ENCODE measurements at regions not wholly inside any gene's neighbourhood (a gene's known extent, or its start where the extent isn't known, plus 50 kb on each side); places are given as distances from the start of the nearest gene placed in this dataset.
"Not testable (repeated sequence)": the region's sequence is repeated elsewhere in the genome, so short reads cannot be mapped to it uniquely, and the experiment has no call there.

DNA sequence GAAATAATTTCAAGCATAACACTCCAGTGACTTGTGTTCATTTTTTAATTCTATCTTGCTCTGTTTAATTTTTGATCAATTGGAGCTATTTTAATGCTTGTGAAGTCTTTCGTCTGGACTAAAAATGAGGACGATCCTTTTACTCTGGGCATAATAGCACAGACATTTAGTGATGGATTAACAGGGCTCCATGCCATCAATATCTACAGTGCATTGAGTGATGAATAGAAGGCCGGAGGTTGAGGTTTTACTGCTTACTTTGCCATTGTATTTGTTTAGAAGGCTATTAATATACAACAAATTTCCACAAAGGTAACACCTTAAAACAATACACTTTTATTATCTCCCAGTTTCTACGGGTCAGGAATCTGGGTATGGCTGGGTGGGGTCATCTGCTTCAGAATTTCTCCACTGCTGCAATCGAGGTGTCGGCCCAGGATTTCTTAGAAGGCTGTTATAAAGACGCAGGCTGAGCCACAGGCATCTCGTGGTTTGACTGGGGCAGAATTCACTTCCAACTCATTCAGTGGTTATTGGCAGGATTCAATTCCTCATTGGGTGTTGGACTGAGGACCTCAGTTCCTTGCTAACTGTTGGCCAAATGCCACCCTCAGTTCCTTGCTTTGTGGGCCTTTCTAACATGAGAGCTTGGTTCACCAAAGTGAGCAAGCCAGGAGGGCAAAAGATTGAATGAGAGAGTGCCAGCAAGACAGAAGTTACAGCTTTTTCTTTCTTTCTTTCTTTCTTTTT is 265.4 kb upstream of the VLDLR start:
- no peak for DNase-seq

DNA sequence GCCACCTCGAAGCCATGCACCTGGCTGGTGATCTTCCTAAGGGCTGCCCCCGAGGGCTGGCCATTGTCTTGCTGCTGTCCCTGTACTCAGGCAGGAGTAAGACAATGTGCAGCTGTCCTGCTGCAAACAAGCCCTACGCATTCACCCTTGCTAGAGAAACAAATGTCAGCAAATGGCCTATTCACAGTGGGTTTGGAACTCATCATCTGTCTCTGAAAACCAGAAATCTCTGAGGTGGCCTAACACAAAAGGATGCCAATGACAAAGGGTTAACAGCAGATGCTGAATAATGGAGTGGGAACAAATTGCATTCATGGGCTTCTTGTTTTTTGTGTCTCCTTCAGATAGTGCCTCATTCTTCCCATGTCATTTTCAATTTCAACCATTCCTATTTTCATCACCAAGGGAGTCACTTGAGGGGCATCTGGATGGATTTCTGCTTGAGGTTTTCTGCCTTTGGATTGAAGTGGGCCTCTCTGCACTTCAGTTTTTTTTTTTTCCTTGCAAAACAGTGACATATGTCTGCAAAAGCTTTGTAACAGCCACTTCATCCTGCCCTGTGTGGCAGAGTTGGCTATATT is 261.6 kb upstream of the VLDLR start:
- peak; percentile 76 for DNase-seq

DNA sequence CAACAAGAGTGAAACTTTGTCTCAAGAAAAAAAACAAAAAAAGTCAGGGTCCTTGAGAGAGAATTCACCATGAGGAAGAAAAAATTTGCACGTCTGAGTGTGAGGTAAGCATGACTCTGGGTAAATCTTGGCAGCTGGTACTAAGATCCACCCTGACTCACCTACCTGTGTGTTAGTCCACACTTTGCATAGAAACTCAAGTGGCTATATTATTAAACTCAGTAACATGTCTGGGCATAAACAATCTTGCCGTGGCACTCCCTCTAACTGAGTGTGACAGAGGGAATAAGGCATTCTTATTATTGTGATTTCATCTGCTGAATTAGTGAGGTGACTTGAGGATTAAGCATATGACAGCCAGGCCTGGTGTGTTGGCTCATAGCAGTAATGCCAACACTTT is 259.4 kb upstream of the VLDLR start:
- no peak for DNase-seq

DNA sequence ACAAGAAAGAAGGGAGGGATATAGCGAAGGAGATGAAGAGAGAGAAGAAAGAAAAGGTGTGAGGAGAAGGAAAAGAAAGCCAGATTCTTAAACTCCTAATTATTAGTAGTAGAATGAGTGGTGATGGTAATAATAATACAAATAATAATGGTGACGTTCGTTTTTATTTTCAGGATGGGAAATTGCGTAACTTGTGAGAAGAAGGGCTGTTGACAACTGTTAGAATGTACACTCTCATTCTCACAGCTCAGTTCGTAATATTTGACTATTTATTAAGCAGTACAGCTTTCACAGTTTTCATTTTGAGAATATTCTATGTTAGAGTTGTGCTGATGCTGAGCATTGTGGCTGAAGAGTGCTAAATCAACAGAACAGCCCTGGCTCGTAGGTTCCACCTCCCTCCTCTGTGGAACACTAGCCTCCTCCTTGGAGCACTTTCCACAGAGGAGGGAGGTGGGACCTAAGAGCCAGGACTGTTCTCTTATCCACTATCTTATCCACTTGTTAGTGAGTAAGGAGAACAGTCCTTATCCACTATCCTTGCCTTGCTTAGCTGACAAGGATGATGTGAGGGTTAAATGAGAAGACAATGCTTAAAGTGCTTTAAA is 258.3 kb upstream of the VLDLR start:
- no peak for DNase-seq

DNA sequence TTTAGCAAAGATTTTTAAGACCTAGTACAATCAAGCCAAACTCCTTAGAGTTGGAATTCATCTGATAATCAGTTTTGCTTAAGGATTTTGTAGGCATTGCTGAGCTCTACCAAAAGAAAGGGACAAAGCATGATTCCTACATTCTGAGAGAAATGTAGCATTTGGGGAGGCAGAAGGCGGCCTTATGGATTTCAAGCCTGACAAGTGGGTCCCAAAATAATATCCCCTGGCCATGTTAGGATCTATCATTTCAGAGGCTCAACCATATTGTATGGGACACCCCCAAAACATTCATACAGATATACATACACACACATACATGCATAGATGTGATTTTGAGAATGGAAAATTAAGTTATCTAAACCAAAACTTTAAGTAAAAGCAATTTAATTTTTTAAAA is 257.8 kb upstream of the VLDLR start:
- DNase-seq: no peak

DNA sequence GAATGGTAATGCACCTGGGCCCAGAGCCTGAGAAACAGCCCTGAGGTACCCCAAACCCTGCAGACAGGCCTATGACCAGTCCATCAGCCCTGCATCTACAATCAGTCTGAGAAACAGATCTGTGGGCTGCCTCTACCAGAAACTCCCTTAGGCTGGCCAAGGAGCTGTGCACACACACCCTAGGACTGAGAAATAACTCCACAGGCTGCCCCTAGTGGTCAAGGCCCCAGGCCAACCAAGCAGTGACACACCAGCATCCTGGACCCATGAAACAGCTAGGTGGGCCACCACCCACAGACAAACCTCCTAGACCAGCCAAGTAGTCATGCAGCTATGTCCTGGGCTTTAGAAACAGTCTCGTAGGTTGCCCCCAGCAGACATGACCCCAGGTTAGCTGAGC is 253.6 kb upstream of the VLDLR start:
- DNase-seq: no peak

DNA sequence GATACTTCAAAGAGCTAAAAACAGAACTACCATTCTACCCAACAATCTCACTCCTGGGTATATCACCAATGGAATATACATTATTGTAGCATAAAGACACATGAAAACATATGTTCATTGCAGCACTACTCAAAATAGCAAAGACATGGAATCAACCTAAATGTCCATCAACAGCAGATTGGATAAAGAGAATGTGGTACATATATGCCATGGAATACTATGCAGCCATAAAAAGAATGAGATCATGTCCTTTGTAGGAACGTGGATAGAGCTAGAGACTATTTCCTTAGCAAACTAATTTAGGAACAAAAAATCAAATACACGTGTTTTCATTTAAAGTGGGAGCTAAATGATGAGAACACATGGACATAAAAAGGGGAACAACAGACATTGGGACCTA is 247.9 kb upstream of the VLDLR start:
- DNase-seq: no peak

DNA sequence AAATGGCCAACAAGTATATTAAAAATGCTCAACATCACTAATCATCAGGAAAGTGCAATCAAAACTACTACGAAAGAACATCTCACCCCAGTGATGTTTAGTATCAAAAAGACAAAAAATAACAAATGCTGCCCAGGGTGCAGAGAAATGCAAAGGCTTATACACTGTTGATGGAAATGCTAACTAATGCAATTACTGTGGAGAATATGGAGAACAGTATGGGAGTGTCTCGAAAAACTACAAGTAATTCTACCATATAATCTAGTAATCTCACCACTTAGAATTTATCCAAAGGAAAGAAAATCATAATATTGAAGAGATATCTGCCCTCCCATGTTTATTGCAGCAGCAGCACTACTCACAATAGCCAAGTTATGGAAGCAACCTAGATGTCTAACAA is 246.5 kb upstream of the VLDLR start:
- DNase-seq: no peak

DNA sequence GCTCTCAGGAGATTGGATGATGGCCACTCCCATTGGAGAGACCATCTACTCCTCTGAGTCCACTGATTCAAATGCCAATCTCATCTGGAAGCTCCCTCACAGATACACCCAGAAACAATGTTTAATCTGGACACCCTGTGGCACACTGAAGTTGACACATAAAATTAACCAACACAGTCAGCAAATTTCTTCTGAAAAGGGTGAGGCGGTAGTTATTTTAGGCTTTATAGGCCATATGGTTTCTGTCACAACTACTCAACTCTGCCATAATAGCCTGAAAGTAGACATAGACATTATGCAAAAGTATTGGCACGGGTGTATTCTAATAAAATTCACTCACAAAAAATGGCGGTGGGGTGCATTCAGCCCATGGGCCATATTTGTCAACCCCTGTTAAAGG is 244.5 kb upstream of the VLDLR start:
- DNase-seq: no peak

DNA sequence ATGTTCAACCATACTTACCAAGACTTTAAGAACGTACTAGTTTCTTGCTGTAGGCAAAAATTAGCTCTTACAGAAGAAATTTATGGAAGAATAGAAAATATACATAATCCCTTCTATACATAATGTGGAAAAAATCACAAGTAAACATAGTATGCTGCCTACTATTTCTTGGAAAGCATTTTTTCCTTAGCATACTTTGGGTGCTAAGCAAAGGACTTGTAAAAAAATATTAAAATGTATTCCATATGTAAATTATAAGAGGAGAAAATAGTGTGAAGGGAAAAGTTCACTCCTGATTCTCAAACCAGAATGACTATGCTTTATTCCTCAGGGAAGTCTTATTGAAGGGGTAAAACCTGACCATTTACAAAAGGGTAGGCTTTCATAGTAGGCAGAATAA is 243.8 kb upstream of the VLDLR start:
- DNase-seq: no peak

DNA sequence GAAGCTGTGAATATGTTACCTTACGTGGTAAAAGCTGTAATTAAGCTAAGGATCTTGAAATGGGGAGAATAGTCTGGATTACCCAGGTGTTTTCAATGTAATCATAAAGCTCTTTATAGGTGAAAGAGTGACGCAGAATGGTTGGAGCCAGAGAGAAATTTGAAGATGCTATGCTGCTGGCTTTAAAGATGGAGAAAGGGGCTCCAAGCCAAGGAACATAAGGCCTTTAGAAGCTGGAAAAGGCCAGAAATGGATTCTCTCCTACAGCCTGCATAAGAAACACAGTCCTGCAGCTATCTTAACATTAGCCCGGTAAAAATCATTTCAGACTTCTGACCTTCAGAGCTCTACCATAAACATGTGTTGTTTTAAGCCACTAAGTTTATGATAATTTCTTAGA is 243.3 kb upstream of the VLDLR start:
- DNase-seq: no peak

DNA sequence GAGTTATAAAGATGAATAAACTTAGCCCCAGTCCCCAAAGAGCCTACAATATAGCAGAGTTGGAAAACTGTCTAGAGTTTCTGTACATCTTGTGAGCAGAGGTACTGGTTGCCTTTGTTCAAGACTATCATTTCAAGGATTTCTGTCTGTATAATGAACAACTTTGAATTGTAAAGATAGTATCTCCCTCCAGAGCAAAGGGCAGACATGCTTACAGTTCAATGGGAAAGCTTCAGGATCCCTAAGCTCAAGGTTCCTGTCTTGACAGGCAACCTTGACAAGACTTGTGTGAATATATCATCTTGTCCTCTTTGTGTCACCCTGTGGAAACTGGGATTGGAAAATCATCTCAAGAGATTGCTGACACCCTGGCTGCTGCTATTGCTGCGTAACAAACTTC is 242.8 kb upstream of the VLDLR start:
- no peak for DNase-seq

DNA sequence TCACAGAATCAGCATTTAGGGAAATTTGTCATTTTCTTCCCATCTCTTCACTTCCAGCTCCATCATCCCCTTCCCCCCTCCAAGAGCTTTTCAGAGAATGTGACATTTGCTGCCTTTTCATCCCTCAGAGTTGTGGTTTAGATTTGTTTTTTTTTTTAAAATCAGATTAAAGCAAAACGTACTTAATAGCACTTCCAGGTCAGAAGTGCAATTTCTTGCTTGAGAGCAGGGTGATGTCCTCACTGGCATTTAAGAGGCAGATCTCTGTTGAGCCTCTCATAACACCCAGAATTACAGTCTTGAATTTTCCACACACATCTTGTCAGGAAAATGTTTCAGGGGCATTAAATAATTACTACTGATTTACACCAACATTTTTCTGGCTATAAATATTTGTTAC is 236.8 kb upstream of the VLDLR start:
- DNase-seq: no peak

DNA sequence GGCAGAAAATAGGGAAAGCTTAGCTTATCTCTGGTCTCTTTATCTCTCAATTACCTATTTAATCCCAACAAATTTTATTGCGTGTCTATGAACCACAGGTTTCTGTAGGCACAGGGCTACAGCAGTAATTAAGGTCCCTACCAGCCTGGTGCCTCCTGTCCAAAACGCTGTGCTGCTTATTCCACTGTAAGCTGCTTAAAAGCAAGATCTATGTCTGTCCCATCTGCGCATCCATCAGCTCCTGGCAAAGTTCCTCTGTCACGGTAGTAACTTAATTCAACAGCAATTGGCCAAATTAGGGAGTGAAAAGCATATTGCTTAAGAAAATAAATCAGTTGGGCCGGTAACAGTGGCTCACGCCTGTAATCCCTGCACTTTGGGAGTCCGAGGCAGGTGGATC is 235.8 kb upstream of the VLDLR start:
- DNase-seq: no peak

DNA sequence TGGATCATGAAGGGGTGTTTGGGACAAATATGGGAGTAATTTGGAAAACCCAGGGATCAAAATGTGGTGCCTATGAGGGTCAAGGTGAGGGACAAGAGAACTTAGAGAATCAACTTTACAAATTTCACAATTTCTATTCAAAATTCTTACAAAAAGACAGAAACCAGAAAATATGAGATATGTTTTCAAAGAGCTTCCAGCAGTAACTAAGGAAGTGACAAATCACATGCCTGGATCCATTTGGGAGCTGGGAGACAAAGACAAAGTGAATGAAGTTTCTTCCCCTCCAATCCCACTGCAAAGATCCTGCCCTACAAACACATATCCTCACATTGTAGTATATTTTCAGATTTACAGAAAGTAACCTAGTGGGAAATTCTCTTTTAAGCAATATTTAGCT is 235.0 kb upstream of the VLDLR start:
- DNase-seq: no peak

DNA sequence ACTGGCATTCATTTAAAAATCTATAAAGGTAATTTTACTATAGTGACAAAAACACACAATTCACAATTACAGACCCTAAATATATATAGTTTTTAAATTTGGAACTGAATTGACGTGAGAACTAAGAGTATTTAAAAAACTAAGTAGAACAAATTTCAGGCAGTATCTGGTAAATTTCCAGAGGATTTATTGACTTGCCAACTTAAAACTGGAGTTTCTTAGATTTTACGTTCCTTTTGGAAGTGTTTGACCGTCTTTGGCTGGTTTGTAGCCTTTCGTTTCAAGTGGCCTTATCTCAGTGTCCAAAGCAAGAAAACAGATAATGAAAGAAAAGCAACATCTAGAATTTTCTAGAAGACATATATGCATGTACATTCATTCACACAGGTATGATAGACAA is 234.4 kb upstream of the VLDLR start:
- DNase-seq: no peak

DNA sequence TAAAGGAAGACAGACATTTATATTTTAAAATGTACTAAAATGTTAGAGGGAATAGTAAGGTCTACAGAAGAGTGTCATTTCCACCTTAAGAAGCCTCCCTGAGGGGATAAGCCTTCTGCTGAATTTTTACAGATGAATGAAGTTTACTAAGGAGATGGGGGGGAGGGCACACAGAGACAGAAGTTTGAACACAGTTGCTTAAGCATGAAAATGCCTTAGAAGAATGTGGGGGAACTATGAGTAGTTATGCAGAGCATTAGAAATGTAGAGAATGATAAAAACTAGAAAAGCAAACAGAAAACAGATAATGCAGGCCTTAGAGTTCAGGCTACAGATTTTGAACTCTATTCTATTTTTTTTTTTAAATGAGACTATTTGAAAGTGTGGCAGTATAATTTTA is 232.2 kb upstream of the VLDLR start:
- no peak for DNase-seq

DNA sequence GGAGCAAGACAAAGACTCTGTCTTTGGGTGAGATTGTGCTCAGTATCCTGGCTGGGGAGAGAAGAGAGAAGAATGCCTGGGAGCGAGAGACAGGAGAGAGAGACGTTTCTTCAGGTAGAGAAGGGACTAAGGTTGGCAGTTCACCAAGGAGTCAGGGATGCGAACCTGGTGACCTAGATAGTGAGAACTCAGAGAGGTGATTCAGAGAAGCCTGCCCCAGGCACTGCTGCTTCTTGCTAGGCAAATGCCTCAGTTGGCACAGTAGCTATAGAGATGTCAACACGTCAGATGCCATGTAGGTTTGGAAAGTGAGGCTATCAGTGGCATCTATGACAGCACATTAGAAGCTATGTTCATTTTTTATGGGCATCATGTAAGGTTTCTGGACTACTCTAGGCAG is 231.6 kb upstream of the VLDLR start:
- DNase-seq: no peak

DNA sequence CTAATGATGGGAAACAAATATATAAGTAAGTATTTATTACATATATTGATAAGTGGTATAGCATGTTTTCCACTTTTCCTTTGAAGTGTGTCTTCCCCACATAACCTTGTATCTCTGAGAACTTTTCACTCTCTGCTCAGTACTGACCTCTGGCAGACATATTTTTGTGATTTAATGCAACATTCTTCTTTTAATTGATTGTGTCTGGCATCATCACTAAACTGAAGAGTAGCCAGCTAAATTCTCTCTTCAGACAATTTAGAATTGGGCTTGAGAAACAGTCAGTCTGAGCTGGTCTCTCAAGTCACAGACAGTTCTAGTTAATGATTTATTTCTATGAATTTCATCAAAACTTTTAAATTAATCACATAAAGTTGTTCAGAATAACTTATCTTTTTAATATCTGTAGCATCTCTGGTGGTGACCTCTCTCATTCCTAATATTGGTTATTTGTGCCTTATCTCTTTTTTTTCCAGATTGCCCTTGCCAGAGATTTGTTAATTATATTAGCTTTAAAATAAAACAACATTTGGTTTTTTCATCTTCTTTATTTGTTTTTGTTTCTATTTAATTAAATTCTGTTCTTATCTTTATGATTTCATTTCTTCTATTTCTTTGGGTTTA is 230.0 kb upstream of the VLDLR start:
- not testable (repeated sequence) for DNase-seq

DNA sequence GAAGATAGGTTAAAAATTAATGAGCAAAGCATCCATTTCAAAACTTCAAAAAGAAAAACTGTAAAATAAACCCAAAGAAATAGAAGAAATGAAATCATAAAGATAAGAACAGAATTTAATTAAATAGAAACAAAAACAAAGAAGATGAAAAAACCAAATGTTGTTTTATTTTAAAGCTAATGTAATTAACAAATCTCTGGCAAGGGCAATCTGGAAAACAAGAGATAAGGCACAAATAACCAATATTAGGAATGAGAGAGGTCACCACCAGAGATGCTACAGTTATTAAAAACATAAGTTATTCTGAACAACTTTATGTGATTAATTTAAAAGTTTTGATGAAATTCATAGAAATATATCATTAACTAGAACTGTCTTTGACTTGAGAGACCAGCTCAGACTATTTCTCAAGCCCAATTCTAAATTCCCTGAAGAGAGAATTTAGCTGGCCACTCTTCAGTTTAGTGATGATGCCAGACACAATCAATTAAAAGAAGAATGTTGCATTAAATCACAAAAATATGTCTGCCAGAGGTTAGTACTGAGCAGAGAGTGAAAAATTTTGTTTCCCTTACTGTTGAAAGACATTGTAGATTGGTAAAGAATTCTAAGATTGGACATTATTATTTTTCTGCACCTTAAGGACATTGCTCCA is 227.4 kb upstream of the VLDLR start:
- not testable (repeated sequence) for DNase-seq

DNA sequence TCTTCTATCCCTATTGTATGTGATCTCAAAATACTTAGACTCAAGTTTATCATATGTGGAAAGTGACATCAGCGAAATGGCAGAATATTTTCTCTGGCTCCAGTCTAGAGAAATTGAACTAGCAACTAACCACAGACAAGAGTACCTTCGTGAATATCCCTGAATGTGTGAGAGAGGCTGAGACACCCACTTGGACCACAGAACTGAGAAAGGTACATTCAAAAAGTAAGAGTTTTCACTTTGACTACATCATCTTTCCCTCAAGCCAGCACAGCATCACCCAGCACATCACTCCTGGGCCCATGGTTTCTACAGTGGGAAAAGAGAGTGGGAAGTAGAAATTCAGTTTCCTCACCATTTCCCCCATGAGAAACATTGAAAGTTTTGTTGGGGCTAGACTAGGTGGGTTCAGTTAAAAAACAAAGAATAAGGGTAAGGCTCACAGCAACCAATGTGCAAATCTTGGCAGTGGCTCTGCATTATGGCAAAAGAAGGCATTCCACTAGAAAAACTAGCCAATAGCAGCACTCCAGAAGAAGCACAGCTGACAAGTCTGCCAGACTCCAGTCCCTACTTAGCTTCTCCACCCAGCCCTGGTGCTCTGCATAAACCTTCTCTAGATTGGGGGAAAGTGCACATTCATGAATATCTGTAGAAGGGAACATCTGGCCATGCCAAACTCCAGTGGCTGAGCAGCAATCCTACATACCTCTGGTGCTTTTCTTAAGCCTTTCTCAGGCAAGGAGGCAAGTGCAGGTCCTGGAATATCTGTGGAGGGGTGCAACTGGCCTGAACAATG is 225.6 kb upstream of the VLDLR start:
- DNase-seq: no peak

DNA sequence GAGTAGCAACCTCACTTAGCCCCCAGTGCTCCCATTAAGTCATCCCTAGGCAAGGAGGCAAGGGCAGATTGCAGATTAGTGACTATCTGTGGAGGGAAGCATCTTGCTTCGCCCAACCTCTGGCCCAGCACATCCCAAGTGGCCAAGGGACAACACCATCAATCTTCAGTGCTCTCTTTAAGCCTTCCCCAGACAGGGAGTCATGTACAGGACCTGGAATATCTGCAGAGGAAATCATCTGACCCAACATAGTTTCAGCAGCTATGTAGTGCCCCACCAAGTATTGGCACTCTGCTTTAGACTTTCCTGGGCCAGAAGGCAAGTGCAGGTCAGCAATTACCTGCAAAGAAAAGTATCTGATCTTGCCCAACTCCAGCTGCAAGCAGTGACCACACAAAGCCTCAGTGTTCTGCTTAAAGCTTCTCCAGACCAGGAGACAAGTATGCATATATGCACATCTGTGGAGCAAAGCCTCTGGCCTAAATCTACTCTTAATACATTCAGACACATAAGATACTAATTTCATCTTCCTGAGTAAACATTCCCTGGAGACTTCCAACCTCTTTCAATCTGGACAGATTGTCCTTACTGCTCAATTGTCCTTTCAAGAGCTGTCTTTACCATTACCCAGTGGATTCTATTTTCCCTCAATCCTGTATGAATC is 224.8 kb upstream of the VLDLR start:
- DNase-seq: no peak

Measured in retina (tissue), 1 donor.